ENCODE measurements at regions not wholly inside any gene's neighbourhood (a gene's known extent, or its start where the extent isn't known, plus 50 kb on each side); places are given as distances from the start of the nearest gene placed in this dataset.

GRCh38 chr18:59760619-59761600 lies 63.7 kb upstream of the CCBE1 start:
- FAIRE-seq (no peak), DNase-seq (ENCODE audit: low spot score in 2 of 2) (no peak)

GRCh38 chr18:59760212-59760611 lies 63.0 kb upstream of the CCBE1 start:
- FAIRE-seq = no peak
- no peak for DNase-seq (ENCODE audit: low spot score in 2 of 2)

- FAIRE-seq (no peak), DNase-seq (ENCODE audit: low spot score in 2 of 2) (no peak)
Observed at GRCh38 chr18:59758837-59759236, 61.6 kb upstream of the CCBE1 start.

GRCh38 chr18:59758106-59758505 lies 60.9 kb upstream of the CCBE1 start:
- no peak for FAIRE-seq

GRCh38 chr18:59752666-59753065 lies 55.4 kb upstream of the CCBE1 start:
- DNase-seq (ENCODE audit: low spot score in 2 of 2) = no peak
- no peak for FAIRE-seq

More at GRCh38 chr18:59758106-59758505, 60.9 kb upstream of the CCBE1 start:
- no peak for DNase-seq (ENCODE audit: low spot score in 2 of 2)

- no peak for DNase-seq (ENCODE audit: low spot score in 2 of 2)
- FAIRE-seq = no peak
Observed at GRCh38 chr18:59751186-59751585, 54.0 kb upstream of the CCBE1 start.

- DNase-seq (ENCODE audit: low spot score in 2 of 2) (no peak), FAIRE-seq (no peak)
Observed at GRCh38 chr18:59748628-59749360, 51.6 kb upstream of the CCBE1 start.

Data from frontal cortex (tissue), 3 donors.